GM06990 (cell line): ENCODE measurements at regions not wholly inside any gene's neighbourhood (a gene's known extent, or its start where the extent isn't known, plus 50 kb on each side); places are given as distances from the start of the nearest gene placed in this dataset.

ENCODE experiments used
- DNase-seq: peaks from one replicate; pipeline ENCODE4 v3.0.0-alpha.2; 2011; ENCODE audit not compliant: insufficient read length; ENCODE audit errors: extremely low read depth
- H3K27me3 ChIP-seq: replicated peaks from 2 replicates; pipeline ENCODE4 v1.6.0; 2011; ENCODE audit warnings: low read length; ENCODE audit not compliant: control insufficient read depth, insufficient read depth
- H3K36me3 ChIP-seq: 2 replicates; pipeline ENCODE4 v1.5.1; 2011; ENCODE audit warnings: low read length; ENCODE audit not compliant: control insufficient read depth, insufficient read depth
- H3K4me3 ChIP-seq: replicated peaks from 2 replicates; pipeline ENCODE4 v1.5.1; 2011; ENCODE audit warnings: low read depth, mild to moderate bottlenecking, control low read depth, low read length
- CTCF ChIP-seq: IDR thresholded peaks from 2 replicates; pipeline ENCODE4 v1.5.1; 2011; ENCODE audit warnings: low read length, control low read depth, mild to moderate bottlenecking, inconsistent platforms; ENCODE audit not compliant: insufficient read depth, poor library complexity, severe bottlenecking

DNA sequence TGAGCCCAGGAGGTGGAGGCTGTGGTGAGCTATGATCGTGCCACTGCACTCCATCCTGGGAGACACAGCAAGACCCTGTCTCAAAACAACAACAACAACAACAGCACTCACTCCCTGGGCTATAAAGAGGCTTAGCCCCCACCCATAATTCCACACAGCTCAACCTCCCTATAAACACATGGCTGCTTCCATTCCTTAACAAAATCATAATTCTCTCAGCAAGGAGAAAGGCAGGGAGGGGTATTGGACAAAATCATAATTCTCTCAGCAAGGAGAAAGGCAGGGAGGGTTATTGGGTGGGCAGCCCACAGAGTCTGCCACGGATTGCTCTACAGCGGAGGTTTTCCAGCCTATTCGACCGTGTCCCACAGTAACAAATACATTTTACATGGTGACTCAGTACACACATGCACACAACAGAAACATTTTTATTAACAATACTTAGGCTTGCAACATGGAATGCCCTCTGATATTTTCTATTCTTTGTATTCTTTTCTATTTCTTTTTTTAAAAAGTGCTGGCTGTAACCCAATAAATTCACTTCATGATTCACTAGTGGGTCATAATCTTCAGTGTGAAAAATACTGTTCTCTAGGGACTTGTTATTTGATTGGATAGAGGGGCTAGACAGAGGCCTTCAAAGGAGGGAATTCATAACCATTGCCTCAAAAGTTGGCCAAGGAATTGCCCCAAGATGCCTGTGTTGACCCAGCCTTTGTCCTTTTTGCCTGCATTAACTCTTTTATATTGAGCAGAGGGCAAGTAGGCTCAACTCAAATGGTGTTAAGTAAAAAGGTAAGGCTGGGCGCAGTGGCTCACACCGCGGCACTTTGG is 50.6 kb upstream of the ZMYND8 start:
- no peak for TF ChIP-seq CTCF
- Histone ChIP-seq H3K4me3 (no peak overlapping the region), H3K27me3 (no peaks in the 10 kb centered on the region), H3K36me3 (peaks cover 12% of the 10 kb centered on the region)
- no peak for DNase-seq

GRCh38 chr20:47411161-47411560 is 54.7 kb upstream of the ZMYND8 start:
- Histone ChIP-seq H3K27me3 (no peaks in the 10 kb centered on the region), H3K4me3 (peak overlapping the region; percentile 94), H3K36me3 (peaks cover 6% of the 10 kb centered on the region)
- TF ChIP-seq CTCF = no peak
- no peak for DNase-seq

GRCh38 chr20:47412083-47412482 is 55.6 kb upstream of the ZMYND8 start:
- H3K4me3 ChIP-seq = peak overlapping the region; percentile 94
- TF ChIP-seq CTCF = no peak
- peak; percentile 56 for DNase-seq
- H3K27me3 ChIP-seq = no peaks in the 10 kb centered on the region
- H3K36me3 ChIP-seq = peaks cover 3% of the 10 kb centered on the region

DNA sequence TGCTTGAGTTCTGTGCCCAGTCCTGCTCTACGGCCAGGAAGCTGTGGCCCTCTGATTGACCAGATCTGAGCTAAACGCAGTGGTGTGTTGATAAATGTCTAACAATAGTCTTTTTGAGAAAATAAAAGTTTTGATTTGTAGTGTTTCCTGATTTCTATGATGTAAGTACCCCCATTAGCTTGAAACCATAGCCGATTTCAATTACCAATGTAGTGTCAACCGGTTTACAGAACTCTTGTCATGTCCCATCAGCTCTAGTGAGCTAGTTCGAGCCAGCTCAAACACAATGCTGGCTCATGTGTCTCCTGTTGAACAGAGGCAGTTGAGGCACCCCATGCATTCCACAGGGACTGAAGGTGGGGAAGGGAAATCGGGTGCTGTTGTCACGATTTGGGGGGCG is 56.7 kb upstream of the ZMYND8 start:
- peak overlapping the region; percentile 1; the same call in 1 of the 2 replicates for H3K4me3 ChIP-seq
- no peaks in the 10 kb centered on the region for H3K27me3 ChIP-seq
- TF ChIP-seq CTCF = no peak
- no peak for DNase-seq
- peaks cover 3% of the 10 kb centered on the region for H3K36me3 ChIP-seq

GRCh38 chr20:47417245-47418068 is 61.0 kb upstream of the ZMYND8 start:
- no peak for DNase-seq
- no peak for TF ChIP-seq CTCF
- Histone ChIP-seq H3K36me3 (no peaks in the 10 kb centered on the region), H3K27me3 (no peaks in the 10 kb centered on the region), H3K4me3 (no peak overlapping the region)
